IMR-90 (cell line): ENCODE measurements at regions not wholly inside any gene's neighbourhood (a gene's known extent, or its start where the extent isn't known, plus 50 kb on each side); places are given as distances from the start of the nearest gene placed in this dataset.

Experiments
- ATAC-seq: fragments of 200-7000 bp; cut with Tn5 transposase; 2 replicates; pipeline ENCODE4 v1.9.1; 2020; ENCODE audit warnings: low read depth, mild to moderate bottlenecking, moderate library complexity
- BruUV-seq: library from RNA; stranded (reverse); fragments of 400-500 nt; replicated peaks from 2 replicates; lab custom pipeline; 2021; lab: Mats Ljungman, UMichigan
- CTCF ChIA-PET: fragments of 300-600 bp; formaldehyde crosslinking; extraction: SDS; loops from one replicate; lab custom pipeline; 2021; ENCODE audit warnings: antibody characterized with exemption; lab: Yijun Ruan, JAX
- POLR2A ChIA-PET: fragments of 300-600 bp; sonication (Branson Sonifier 250); formaldehyde crosslinking; loops from one replicate; lab custom pipeline; 2022; ENCODE audit warnings: antibody characterized with exemption; ENCODE audit not compliant: unreplicated experiment; lab: Charles Lee
- DNase-seq: peaks from one replicate; pipeline ENCODE4 v3.0.0; 2013
- H2AFZ ChIP-seq: replicated peaks from 2 replicates; pipeline ENCODE3; 2013; ENCODE audit warnings: low read length, mild to moderate bottlenecking; ENCODE audit not compliant: poor library complexity
- H2AK5ac ChIP-seq: 2 replicates; pipeline ENCODE4 v1.6.1; 2013; ENCODE audit warnings: low read depth, low read length, inconsistent platforms
- H2AK9ac ChIP-seq: replicated peaks from 2 replicates; pipeline ENCODE3; 2013; ENCODE audit warnings: mild to moderate bottlenecking, low read depth, low read length, moderate library complexity; ENCODE audit not compliant: poor library complexity
- H2BK120ac ChIP-seq: 2 replicates; pipeline ENCODE4 v1.6.1; 2013; ENCODE audit warnings: low read depth, low read length, inconsistent platforms
- H2BK15ac ChIP-seq: 3 replicates; pipeline ENCODE4 v1.6.1; 2013; ENCODE audit warnings: low read depth, low read length, inconsistent platforms
- H2BK20ac ChIP-seq: 2 replicates; pipeline ENCODE4 v1.6.1; 2013; ENCODE audit warnings: low read depth, mild to moderate bottlenecking, inconsistent platforms, low read length, moderate library complexity
- H2BK5ac ChIP-seq: 2 replicates; pipeline ENCODE4 v1.6.1; 2013; ENCODE audit warnings: mild to moderate bottlenecking, low read depth, low read length, inconsistent platforms; ENCODE audit not compliant: poor library complexity, severe bottlenecking
- H3K14ac ChIP-seq: replicated peaks from 2 replicates; pipeline ENCODE4 v1.6.1; 2013; ENCODE audit warnings: low read depth, low read length, inconsistent platforms
- H3K18ac ChIP-seq: 2 replicates; pipeline ENCODE4 v1.6.1; 2013; ENCODE audit warnings: low read depth, low read length, control low read depth
- H3K23ac ChIP-seq: 2 replicates; pipeline ENCODE4 v1.6.1; 2013; ENCODE audit warnings: low read depth, low read length, inconsistent platforms
- H3K27ac ChIP-seq: 2 replicates; pipeline ENCODE4 v1.5.1; 2013; ENCODE audit warnings: mild to moderate bottlenecking, control low read depth, low read length; ENCODE audit not compliant: insufficient read depth
- H3K27me3 ChIP-seq: 2 replicates; pipeline ENCODE4 v1.6.1; 2013; ENCODE audit warnings: low read length; ENCODE audit not compliant: control insufficient read depth, insufficient read depth
- H3K36me3 ChIP-seq: 2 replicates; pipeline ENCODE4 v1.6.1; 2013; ENCODE audit warnings: low read length, mixed read lengths; ENCODE audit not compliant: control insufficient read depth, insufficient read depth
- H3K4ac ChIP-seq: 2 replicates; pipeline ENCODE4 v1.6.1; 2013; ENCODE audit warnings: low read depth, low read length, inconsistent platforms
- H3K4me1 ChIP-seq: 2 replicates; pipeline ENCODE4 v1.6.1; 2013; ENCODE audit warnings: low read length, mixed read lengths; ENCODE audit not compliant: control insufficient read depth, insufficient read depth
- H3K4me2 ChIP-seq: 2 replicates; pipeline ENCODE4 v1.6.1; 2013; ENCODE audit warnings: low read depth, mild to moderate bottlenecking, control low read depth, low read length, moderate library complexity
- H3K4me3 ChIP-seq: 2 replicates; pipeline ENCODE4 v1.5.1; 2013; ENCODE audit warnings: low read depth, mild to moderate bottlenecking, control low read depth, low read length, moderate library complexity; ENCODE audit not compliant: insufficient read depth
- H3K56ac ChIP-seq: 2 replicates; pipeline ENCODE4 v1.6.1; 2013; ENCODE audit warnings: low read length, inconsistent platforms; ENCODE audit not compliant: insufficient read depth; ENCODE audit errors: extremely low read depth
- H3K79me1 ChIP-seq, 2 experiments: 2 replicates each; pipeline ENCODE4 v1.6.1; 2013; ENCODE audit warnings: low read length in 2 of 2, inconsistent platforms in 1 of 2, low read depth in 1 of 2
- H3K9ac ChIP-seq: 2 replicates; pipeline ENCODE4 v1.6.1; 2013; ENCODE audit warnings: low read depth, low read length, control low read depth
- H3K9me1 ChIP-seq: 2 replicates; pipeline ENCODE4 v1.6.1; 2013; ENCODE audit warnings: low read length, inconsistent platforms; ENCODE audit not compliant: insufficient read depth
- H3K9me3 ChIP-seq: 2 replicates; pipeline ENCODE4 v1.6.1; 2013; ENCODE audit warnings: low read length; ENCODE audit not compliant: control insufficient read depth, insufficient read depth
- H4K20me1 ChIP-seq: 2 replicates; pipeline ENCODE4 v1.6.1; 2013; ENCODE audit warnings: low read length, inconsistent platforms; ENCODE audit not compliant: insufficient read depth
- H4K5ac ChIP-seq: 2 replicates; pipeline ENCODE4 v1.6.1; 2013; ENCODE audit warnings: mild to moderate bottlenecking, low read depth, low read length, control low read depth
- H4K8ac ChIP-seq, 2 experiments: 2 replicates each; pipeline ENCODE4 v1.6.1; 2013; ENCODE audit warnings: low read depth in 2 of 2, low read length in 2 of 2, control low read depth in 1 of 2, inconsistent platforms in 1 of 2
- H4K91ac ChIP-seq: 2 replicates; pipeline ENCODE4 v1.6.1; 2013; ENCODE audit warnings: low read depth, low read length, inconsistent platforms; ENCODE audit not compliant: insufficient read depth
- BHLHE40 ChIP-seq: fragments of 150-350 bp; IDR thresholded peaks from 2 replicates; pipeline ENCODE4 v1.6.1; 2016; ENCODE audit warnings: mild to moderate bottlenecking, low read depth, low read length
- CEBPB ChIP-seq: IDR thresholded peaks from 2 replicates; pipeline ENCODE4 v1.6.1; 2012; ENCODE audit warnings: low read depth, low read length, improper control_type of control experiment
- FOS ChIP-seq: fragments of 150-350 bp; IDR thresholded peaks from 2 replicates; pipeline ENCODE4 v1.6.1; 2016; ENCODE audit warnings: low read depth, low read length
- MAFK ChIP-seq: IDR thresholded peaks from 2 replicates; pipeline ENCODE4 v1.6.1; 2012; ENCODE audit warnings: low read depth, low read length, improper control_type of control experiment
- MAZ ChIP-seq: IDR thresholded peaks from 2 replicates; pipeline ENCODE4 v1.6.1; 2012; ENCODE audit warnings: low read depth, mild to moderate bottlenecking, low read length, improper control_type of control experiment, moderate library complexity, borderline replicate concordance
- POLR2A ChIP-seq: IDR thresholded peaks from 2 replicates; pipeline ENCODE4 v1.6.1; 2012; ENCODE audit warnings: mild to moderate bottlenecking, low read depth, low read length
- RFX5 ChIP-seq: IDR thresholded peaks from 2 replicates; pipeline ENCODE4 v1.8.0; 2012; ENCODE audit warnings: low read depth, mild to moderate bottlenecking, low read length, moderate library complexity
- SMC3 ChIP-seq: fragments of 150-350 bp; IDR thresholded peaks from 2 replicates; pipeline ENCODE4 v1.6.1; 2016; ENCODE audit warnings: low read depth, mild to moderate bottlenecking, antibody characterized with exemption, low read length, moderate library complexity
- WGBS, 2 experiments: methylation state at CpG; one replicate each; pipeline versions ENCODE4 v1.1.5 to v1.1.7; 2013; ENCODE audit warnings: missing lambda C conversion rate in 2 of 2; ENCODE audit not compliant: insufficient read length in 1 of 2; ENCODE audit errors: extremely low coverage in 2 of 2; 5-methylcytosine and 5-hydroxymethylcytosine counted together
- dilution Hi-C: fragments of 300-500 bp; cut with HindIII; formaldehyde crosslinking; loops from one replicate; pipeline ENCODE4 v1.14.3; 2018; ENCODE audit warnings: low sequenced_read_pairs; ENCODE audit not compliant: unreplicated experiment
- in situ Hi-C: fragments of 300-500 bp; cut with MboI; formaldehyde crosslinking; loops from 3 replicates; pipeline ENCODE4 v1.14.3; 2019; ENCODE audit warnings: low sequenced_read_pairs, inconsistent platforms, mixed read lengths
- intact Hi-C: fragments of 100-400 bp; cut with micrococcal nuclease; formaldehyde crosslinking; loops from 2 replicates; pipeline ENCODE4 v1.10.0; 2022
- TF ChIP-seq, protein P1 (sequence below): fragments of 150-350 bp; IDR thresholded peaks from 2 replicates; pipeline ENCODE4 v1.6.1; 2016; ENCODE audit warnings: low read depth, mild to moderate bottlenecking, low read length, moderate library complexity, borderline replicate concordance

GRCh38 chr17:63270610-63271009, 175.5 kb downstream of the CYB561 start:
- Histone ChIP-seq H3K18ac (no peak overlapping the region), H2AFZ (no peak overlapping the region), H3K27ac (no peak overlapping the region), H4K91ac (no peak overlapping the region), H3K9ac (no peak overlapping the region), H3K9me1 (no peaks in the 10 kb centered on the region; the same call in 1 of the 2 replicates), H3K56ac (no peak overlapping the region), H2BK120ac (no peak overlapping the region), H3K9me3 (no peaks in the 10 kb centered on the region), H3K23ac (no peak overlapping the region), H2BK15ac (no peak overlapping the region), H4K5ac (no peak overlapping the region), H2AK5ac (no peak overlapping the region), H3K27me3 (no peaks in the 10 kb centered on the region), H2BK5ac (no peak overlapping the region), H3K14ac (no peak overlapping the region), H3K4me2 (no peak overlapping the region), H3K4ac (no peak overlapping the region), H3K79me1 (peaks cover 18 to 25% of the 10 kb centered on the region in 2 experiments), H3K4me3 (no peak overlapping the region), H3K36me3 (peaks cover 9% of the 10 kb centered on the region), H2BK20ac (no peak overlapping the region), H4K8ac (no peak overlapping the region), H4K20me1 (0 out of 2 replicates have a peak, but pooled peaks cover 3% of the 10 kb centered on the region), H3K4me1 (peaks cover 9% of the 10 kb centered on the region), H2AK9ac (no peak overlapping the region)
- ChIA-PET CTCF (no interaction called here), POLR2A (no interaction called here)
- dilution Hi-C loops (no loop called here), intact Hi-C loops (no loop called here), in situ Hi-C loops (no loop called here)
- ATAC-seq (no peak), DNase-seq (no peak)
- BruUV-seq: no TSS peak
- no CpG with 5 or more reads among the region's 3 CpGs for WGBS, 2 experiments
- TF ChIP-seq RFX5 (no peak), MAFK (no peak), BHLHE40 (no peak), POLR2A (no peak), SMC3 (no peak), CEBPB (no peak), MAZ (no peak), FOS (no peak)
- TF ChIP-seq, protein P1, sequence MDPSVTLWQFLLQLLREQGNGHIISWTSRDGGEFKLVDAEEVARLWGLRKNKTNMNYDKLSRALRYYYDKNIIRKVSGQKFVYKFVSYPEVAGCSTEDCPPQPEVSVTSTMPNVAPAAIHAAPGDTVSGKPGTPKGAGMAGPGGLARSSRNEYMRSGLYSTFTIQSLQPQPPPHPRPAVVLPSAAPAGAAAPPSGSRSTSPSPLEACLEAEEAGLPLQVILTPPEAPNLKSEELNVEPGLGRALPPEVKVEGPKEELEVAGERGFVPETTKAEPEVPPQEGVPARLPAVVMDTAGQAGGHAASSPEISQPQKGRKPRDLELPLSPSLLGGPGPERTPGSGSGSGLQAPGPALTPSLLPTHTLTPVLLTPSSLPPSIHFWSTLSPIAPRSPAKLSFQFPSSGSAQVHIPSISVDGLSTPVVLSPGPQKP: no peak
